AG04449 (cell line): ENCODE measurements at regions not wholly inside any gene's neighbourhood (a gene's known extent, or its start where the extent isn't known, plus 50 kb on each side); places are given as distances from the start of the nearest gene placed in this dataset.

Experiments used
- CTCF ChIA-PET: fragments of 350-600 bp; formaldehyde crosslinking; extraction: SDS; loops from one replicate; lab custom pipeline; 2021; ENCODE audit warnings: antibody characterized with exemption; lab: Yijun Ruan, JAX
- POLR2A ChIA-PET: fragments of 400-600, 350-600 bp; formaldehyde crosslinking; extraction: SDS; loops from one replicate; lab custom pipeline; 2020; ENCODE audit warnings: antibody characterized with exemption, inconsistent platforms; lab: Yijun Ruan, JAX
- DNase-seq: peaks from one replicate; pipeline ENCODE4 v3.0.0-alpha.2; 2010; ENCODE audit warnings: low read depth, low spot score
- H3K4me3 ChIP-seq: 2 replicates; pipeline ENCODE4 v1.5.1; 2011; ENCODE audit warnings: low read depth, mild to moderate bottlenecking, control low read depth, low read length
- TF ChIP-seq, protein P1 (sequence below): IDR thresholded peaks from one replicate; pipeline ENCODE4 v1.5.1; 2011; ENCODE audit warnings: mild to moderate bottlenecking, moderate library complexity, low read length, control low read depth, inconsistent platforms; ENCODE audit not compliant: insufficient read depth; ENCODE audit errors: missing control alignments

DNA sequence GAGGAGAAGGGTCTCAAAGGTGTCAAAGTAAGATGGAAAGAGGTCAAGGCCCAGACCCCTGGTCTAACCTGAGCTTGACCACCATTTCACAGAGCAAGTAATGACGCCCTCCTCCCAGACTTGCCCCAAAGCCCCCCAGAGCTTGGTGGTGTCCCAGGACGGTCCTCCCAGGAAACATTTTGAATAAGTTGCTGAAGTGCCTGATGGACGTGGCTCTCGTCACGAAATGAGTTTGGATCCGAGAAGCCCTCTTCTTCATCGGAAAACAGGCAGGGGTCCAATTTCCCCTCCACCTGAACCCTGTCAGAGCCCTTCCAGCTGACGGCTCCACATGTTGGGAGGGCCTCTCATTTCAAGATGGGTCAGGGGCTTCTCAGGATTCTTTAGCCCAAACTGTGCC is 54.5 kb upstream of the TPM4 start:
- DNase-seq, result no peak
- TF ChIP-seq, protein P1, sequence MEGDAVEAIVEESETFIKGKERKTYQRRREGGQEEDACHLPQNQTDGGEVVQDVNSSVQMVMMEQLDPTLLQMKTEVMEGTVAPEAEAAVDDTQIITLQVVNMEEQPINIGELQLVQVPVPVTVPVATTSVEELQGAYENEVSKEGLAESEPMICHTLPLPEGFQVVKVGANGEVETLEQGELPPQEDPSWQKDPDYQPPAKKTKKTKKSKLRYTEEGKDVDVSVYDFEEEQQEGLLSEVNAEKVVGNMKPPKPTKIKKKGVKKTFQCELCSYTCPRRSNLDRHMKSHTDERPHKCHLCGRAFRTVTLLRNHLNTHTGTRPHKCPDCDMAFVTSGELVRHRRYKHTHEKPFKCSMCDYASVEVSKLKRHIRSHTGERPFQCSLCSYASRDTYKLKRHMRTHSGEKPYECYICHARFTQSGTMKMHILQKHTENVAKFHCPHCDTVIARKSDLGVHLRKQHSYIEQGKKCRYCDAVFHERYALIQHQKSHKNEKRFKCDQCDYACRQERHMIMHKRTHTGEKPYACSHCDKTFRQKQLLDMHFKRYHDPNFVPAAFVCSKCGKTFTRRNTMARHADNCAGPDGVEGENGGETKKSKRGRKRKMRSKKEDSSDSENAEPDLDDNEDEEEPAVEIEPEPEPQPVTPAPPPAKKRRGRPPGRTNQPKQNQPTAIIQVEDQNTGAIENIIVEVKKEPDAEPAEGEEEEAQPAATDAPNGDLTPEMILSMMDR, result no peak
- ChIA-PET CTCF (no interaction called here), POLR2A (no interaction called here)
- H3K4me3 ChIP-seq, result no peak overlapping the region

DNA sequence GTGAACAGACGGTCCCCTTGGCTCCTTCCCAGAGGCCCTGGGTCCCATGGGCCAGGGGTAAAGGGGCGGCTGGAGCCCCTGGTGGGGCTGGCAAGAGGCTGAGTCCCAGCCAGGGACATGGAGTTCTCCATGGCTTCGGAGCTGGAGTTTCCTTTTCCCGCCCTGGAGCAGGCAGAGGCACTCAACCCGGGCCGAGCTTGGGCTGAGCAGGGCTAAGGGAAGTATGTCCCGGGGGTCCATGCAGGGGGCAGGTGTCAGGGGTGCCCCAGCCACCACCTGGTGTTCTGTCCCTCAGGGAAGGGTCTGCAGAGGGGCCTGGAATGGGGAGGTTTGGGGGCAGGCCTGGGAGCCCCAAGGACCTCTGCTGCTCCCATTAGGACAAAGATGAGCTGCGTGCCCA is 54.0 kb upstream of the TPM4 start:
- TF ChIP-seq, protein P1, result no peak
- ChIA-PET POLR2A (no interaction called here), CTCF (no interaction called here)
- H3K4me3 ChIP-seq, result no peak overlapping the region
- no peak for DNase-seq

DNA sequence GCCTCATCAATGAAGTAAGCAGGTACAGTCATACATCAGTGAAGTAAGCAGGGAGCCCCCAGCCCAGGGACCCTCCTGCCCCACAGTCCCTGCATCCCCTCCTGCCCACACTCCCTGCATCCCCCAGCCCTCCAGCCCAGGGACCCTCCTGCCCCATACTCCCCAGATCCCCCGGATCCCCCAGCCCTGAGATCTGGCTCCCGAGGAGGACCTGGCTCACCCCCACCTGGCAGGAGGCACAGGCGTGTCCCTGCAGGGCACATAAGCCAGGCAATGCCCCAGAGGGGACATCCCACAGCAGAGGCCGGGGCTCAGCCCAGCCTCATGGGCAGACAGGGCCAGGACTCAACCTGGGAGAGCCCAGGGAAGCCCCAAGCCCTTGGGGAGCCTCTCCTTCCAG is 53.6 kb upstream of the TPM4 start:
- TF ChIP-seq, protein P1, result no peak
- CTCF ChIA-PET, result no interaction called here
- H3K4me3 ChIP-seq, result no peak overlapping the region
- DNase-seq, result no peak
- POLR2A ChIA-PET, result no interaction called here

DNA sequence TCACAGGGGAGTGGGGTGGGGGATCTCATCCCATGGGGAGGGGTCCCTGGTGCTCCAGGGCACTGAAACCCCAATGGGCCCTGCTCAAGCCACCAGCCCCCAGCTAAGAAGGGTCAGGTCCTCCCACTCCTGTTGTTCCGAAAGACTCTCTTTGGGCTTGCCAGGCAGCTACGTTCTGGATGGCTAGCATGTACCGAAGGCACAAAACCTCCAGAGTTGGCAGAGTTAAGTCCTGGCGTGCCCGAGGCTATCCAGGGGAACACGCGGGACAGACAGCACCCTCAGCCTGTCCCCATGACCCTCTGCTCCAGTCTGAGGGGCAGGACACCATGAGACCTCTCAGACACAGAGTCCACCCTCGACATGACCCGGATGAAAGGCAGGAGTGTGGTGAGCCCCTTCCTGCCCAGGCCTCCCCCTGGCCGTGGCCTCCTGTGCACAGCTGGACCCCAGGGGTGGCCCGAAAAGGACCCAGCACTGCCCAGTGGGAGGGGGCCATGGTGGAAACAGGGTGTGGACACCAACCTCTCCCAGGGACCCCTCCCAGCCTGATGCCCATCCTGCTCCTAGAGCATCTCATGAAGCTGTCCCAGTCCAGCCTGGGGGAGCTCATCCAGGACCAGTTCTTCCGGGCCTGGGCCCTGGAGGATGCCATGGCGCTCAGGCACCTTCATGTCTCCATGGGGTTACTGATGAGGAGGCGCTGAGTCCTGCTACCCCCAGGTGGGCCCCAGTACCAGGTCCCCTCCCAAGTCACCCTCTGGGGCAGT is 53.0 kb upstream of the TPM4 start:
- CTCF ChIA-PET, result interaction anchor here (4.7 to 6.9 kb wide), 3 partner anchors 18 to 162 kb away, joined by 28 to 40 read pairs (median 39); partner anchors contain the start of gene FAM32A
- TF ChIP-seq, protein P1, result no peak
- H3K4me3 ChIP-seq, result no peak overlapping the region
- POLR2A ChIA-PET, result no interaction called here
- DNase-seq, result no peak

DNA sequence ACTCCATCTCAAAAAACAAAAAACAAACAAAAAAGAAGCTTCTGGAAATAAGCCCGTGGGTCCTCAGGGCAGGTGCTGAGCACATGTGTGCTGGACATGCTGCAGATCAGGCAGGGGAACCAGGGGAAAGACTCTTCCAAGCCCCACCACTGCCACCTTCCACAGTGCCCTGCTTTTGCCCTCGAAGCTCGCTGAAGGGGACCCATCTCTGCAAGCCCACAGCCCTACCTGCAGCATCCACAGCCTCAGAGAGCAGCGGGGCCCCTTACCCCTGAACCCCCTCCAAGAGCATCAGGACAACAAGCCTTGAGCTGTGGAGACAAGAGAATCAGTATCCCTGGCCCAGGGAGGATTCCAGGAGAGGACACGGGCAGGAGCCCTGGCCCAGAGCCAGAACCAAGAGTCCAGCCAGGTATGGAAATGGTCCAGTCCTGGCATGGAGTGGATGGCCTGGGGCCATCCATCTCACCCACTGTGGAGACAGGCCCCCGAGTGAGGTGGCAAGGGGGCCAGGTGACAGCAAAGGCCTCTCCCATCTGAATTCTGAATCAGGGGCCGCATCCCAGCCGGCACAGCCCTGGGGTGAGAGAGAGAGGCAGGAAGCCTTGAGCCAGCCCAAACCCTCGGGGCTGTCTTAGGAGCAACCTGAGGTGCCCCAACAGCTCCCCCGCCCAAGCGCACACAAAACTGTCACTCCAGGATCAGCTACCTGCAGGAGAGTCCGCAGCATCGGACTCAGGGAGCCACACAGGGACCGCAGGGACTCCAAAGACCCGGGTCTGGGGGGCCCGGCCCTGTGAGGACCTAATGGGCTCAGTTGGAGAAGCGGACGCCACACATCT is 51.8 kb upstream of the TPM4 start:
- TF ChIP-seq, protein P1, result no peak
- no peak overlapping the region for H3K4me3 ChIP-seq
- CTCF ChIA-PET, result interaction anchor here (1.1 to 6.9 kb wide), 4 partner anchors 9 to 160 kb away, joined by 3 to 40 read pairs (median 34); partner anchors contain the start of gene FAM32A
- POLR2A ChIA-PET, result no interaction called here
- no peak for DNase-seq
